ENCODE measurements at regions not wholly inside any gene's neighbourhood (a gene's known extent, or its start where the extent isn't known, plus 50 kb on each side); places are given as distances from the start of the nearest gene placed in this dataset.
"Not testable (repeated sequence)": the region's sequence is repeated elsewhere in the genome, so short reads cannot be mapped to it uniquely, and the experiment has no call there.

GRCh38 chr12:29004936-29005304 lies 144.2 kb upstream of the FAR2 start:
- FAIRE-seq: no peak
- TF ChIP-seq POLR2AphosphoS5 (IDR thresholded peaks at IDR 0.05; ENCODE audit: low read depth, low read length) (no peak), TAF1 (IDR thresholded peaks at IDR 0.05; ENCODE audit: borderline replicate concordance, low read depth, low read length) (no peak), POLR2A (IDR thresholded peaks at IDR 0.05; ENCODE audit: low read depth, low read length) (no peak)
- DNase-seq (ENCODE audit: insufficient read length): no peak

GRCh38 chr12:29008786-29009185 lies 140.3 kb upstream of the FAR2 start:
- DNase-seq (ENCODE audit: insufficient read length): no peak
- TF ChIP-seq POLR2AphosphoS5 (IDR thresholded peaks at IDR 0.05; ENCODE audit: low read depth, low read length) (no peak), POLR2A (IDR thresholded peaks at IDR 0.05; ENCODE audit: low read depth, low read length) (no peak), TAF1 (IDR thresholded peaks at IDR 0.05; ENCODE audit: borderline replicate concordance, low read depth, low read length) (no peak)
- no peak for FAIRE-seq

GRCh38 chr12:29012673-29013072 lies 136.4 kb upstream of the FAR2 start:
- TF ChIP-seq POLR2AphosphoS5 (IDR thresholded peaks at IDR 0.05; ENCODE audit: low read depth, low read length) (no peak), TAF1 (IDR thresholded peaks at IDR 0.05; ENCODE audit: borderline replicate concordance, low read depth, low read length) (no peak), POLR2A (IDR thresholded peaks at IDR 0.05; ENCODE audit: low read depth, low read length) (no peak)
- DNase-seq (ENCODE audit: insufficient read length) (no peak), FAIRE-seq (no peak)

GRCh38 chr12:29017532-29017931 lies 131.5 kb upstream of the FAR2 start:
- not testable (repeated sequence) for FAIRE-seq; DNase-seq (ENCODE audit: insufficient read length)

- FAIRE-seq (no peak), DNase-seq (ENCODE audit: insufficient read length) (no peak)
- TF ChIP-seq TAF1 (IDR thresholded peaks at IDR 0.05; ENCODE audit: borderline replicate concordance, low read depth, low read length) (no peak), POLR2A (IDR thresholded peaks at IDR 0.05; ENCODE audit: low read depth, low read length) (no peak), POLR2AphosphoS5 (IDR thresholded peaks at IDR 0.05; ENCODE audit: low read depth, low read length) (no peak)
Observed at GRCh38 chr12:29023436-29024076, 125.5 kb upstream of the FAR2 start.

- FAIRE-seq: no peak
- DNase-seq (ENCODE audit: insufficient read length): no peak
Observed at GRCh38 chr12:29024117-29024516, 125.0 kb upstream of the FAR2 start.

GRCh38 chr12:29025937-29026336 lies 123.1 kb upstream of the FAR2 start:
- TF ChIP-seq POLR2AphosphoS5 (IDR thresholded peaks at IDR 0.05; ENCODE audit: low read depth, low read length): no peak
- TF ChIP-seq TAF1 (IDR thresholded peaks at IDR 0.05; ENCODE audit: borderline replicate concordance, low read depth, low read length): no peak
- TF ChIP-seq POLR2A (IDR thresholded peaks at IDR 0.05; ENCODE audit: low read depth, low read length): no peak
- FAIRE-seq (no peak), DNase-seq (ENCODE audit: insufficient read length) (no peak)

More at GRCh38 chr12:29024117-29024516, 125.0 kb upstream of the FAR2 start:
- TF ChIP-seq TAF1 (IDR thresholded peaks at IDR 0.05; ENCODE audit: borderline replicate concordance, low read depth, low read length) (no peak), POLR2A (IDR thresholded peaks at IDR 0.05; ENCODE audit: low read depth, low read length) (no peak), POLR2AphosphoS5 (IDR thresholded peaks at IDR 0.05; ENCODE audit: low read depth, low read length) (no peak)

GRCh38 chr12:29026419-29026818 lies 122.7 kb upstream of the FAR2 start:
- no peak for TF ChIP-seq POLR2AphosphoS5 (IDR thresholded peaks at IDR 0.05; ENCODE audit: low read depth, low read length)
- TF ChIP-seq TAF1 (IDR thresholded peaks at IDR 0.05; ENCODE audit: borderline replicate concordance, low read depth, low read length): no peak
- no peak for TF ChIP-seq POLR2A (IDR thresholded peaks at IDR 0.05; ENCODE audit: low read depth, low read length)
- FAIRE-seq: no peak
- no peak for DNase-seq (ENCODE audit: insufficient read length)

- not testable (repeated sequence) for DNase-seq (ENCODE audit: insufficient read length); FAIRE-seq
Observed at GRCh38 chr12:29029484-29029883, 119.6 kb upstream of the FAR2 start.

- no peak for DNase-seq (ENCODE audit: insufficient read length)
- no peak for FAIRE-seq
- TF ChIP-seq POLR2A (IDR thresholded peaks at IDR 0.05; ENCODE audit: low read depth, low read length) (no peak), POLR2AphosphoS5 (IDR thresholded peaks at IDR 0.05; ENCODE audit: low read depth, low read length) (no peak), TAF1 (IDR thresholded peaks at IDR 0.05; ENCODE audit: borderline replicate concordance, low read depth, low read length) (no peak)
Observed at GRCh38 chr12:29030006-29030405, 119.1 kb upstream of the FAR2 start.

- no peak for TF ChIP-seq POLR2AphosphoS5 (IDR thresholded peaks at IDR 0.05; ENCODE audit: low read depth, low read length)
- no peak for TF ChIP-seq TAF1 (IDR thresholded peaks at IDR 0.05; ENCODE audit: borderline replicate concordance, low read depth, low read length)
- no peak for TF ChIP-seq POLR2A (IDR thresholded peaks at IDR 0.05; ENCODE audit: low read depth, low read length)
- FAIRE-seq (no peak), DNase-seq (ENCODE audit: insufficient read length) (no peak)
Observed at GRCh38 chr12:29032446-29032845, 116.6 kb upstream of the FAR2 start.

GRCh38 chr12:29033519-29033918 lies 115.6 kb upstream of the FAR2 start:
- DNase-seq (ENCODE audit: insufficient read length) (no peak), FAIRE-seq (no peak)
- TF ChIP-seq TAF1 (IDR thresholded peaks at IDR 0.05; ENCODE audit: borderline replicate concordance, low read depth, low read length) (no peak), POLR2A (IDR thresholded peaks at IDR 0.05; ENCODE audit: low read depth, low read length) (no peak), POLR2AphosphoS5 (IDR thresholded peaks at IDR 0.05; ENCODE audit: low read depth, low read length) (no peak)

- TF ChIP-seq POLR2A (IDR thresholded peaks at IDR 0.05; ENCODE audit: low read depth, low read length) (no peak), TAF1 (IDR thresholded peaks at IDR 0.05; ENCODE audit: borderline replicate concordance, low read depth, low read length) (no peak), POLR2AphosphoS5 (IDR thresholded peaks at IDR 0.05; ENCODE audit: low read depth, low read length) (no peak)
- FAIRE-seq: no peak
Observed at GRCh38 chr12:29035112-29035511, 114.0 kb upstream of the FAR2 start.

More at GRCh38 chr12:29035112-29035511, 114.0 kb upstream of the FAR2 start:
- no peak for DNase-seq (ENCODE audit: insufficient read length)
